Activated CD8-positive, alpha-beta T cell treated with anti-CD3 and anti-CD28 coated beads for 36 hours (primary cell): ENCODE measurements at regions not wholly inside any gene's neighbourhood (a gene's known extent, or its start where the extent isn't known, plus 50 kb on each side); places are given as distances from the start of the nearest gene placed in this dataset.

Experiments used
- ATAC-seq: fragments of 200-7000 bp; cut with Tn5 transposase; one replicate; pipeline ENCODE4 v1.10.0; 2021; ENCODE audit warnings: mild to moderate bottlenecking, moderate library complexity
- CTCF ChIA-PET: fragments of 350-600 bp; sonication (Branson Sonifier 250); formaldehyde crosslinking; loops from one replicate; lab custom pipeline; 2021; ENCODE audit warnings: antibody characterized with exemption; lab: Charles Lee
- POLR2A ChIA-PET: fragments of 350-600 bp; sonication (Branson Sonifier 250); formaldehyde crosslinking; loops from one replicate; lab custom pipeline; 2021; ENCODE audit warnings: antibody characterized with exemption; lab: Charles Lee
- DNase-seq: peaks from one replicate; pipeline ENCODE4 v3.0.0-alpha.2; 2020
- H3K27ac Mint-ChIP-seq: one replicate; pipeline ENCODE4 v1.8.0; 2021; ENCODE audit warnings: mild to moderate bottlenecking, mixed read lengths
- H3K27me3 Mint-ChIP-seq: one replicate; pipeline ENCODE4 v1.8.0; 2021; ENCODE audit warnings: mixed read lengths
- H3K36me3 Mint-ChIP-seq: one replicate; pipeline ENCODE4 v1.8.0; 2021; ENCODE audit warnings: low read depth, mixed read lengths
- H3K4me1 Mint-ChIP-seq: one replicate; pipeline ENCODE4 v1.8.0; 2021; ENCODE audit warnings: low read depth, mixed read lengths
- H3K4me3 Mint-ChIP-seq: one replicate; pipeline ENCODE4 v1.8.0; 2021; ENCODE audit warnings: mild to moderate bottlenecking, moderate library complexity, mixed read lengths
- H3K9me3 Mint-ChIP-seq: one replicate; pipeline ENCODE4 v1.8.0; 2021; ENCODE audit warnings: mixed read lengths
- CTCF ChIP-seq: fragments of 200-600 bp; IDR thresholded peaks from one replicate; pipeline ENCODE4 v1.8.0; 2022; ENCODE audit warnings: antibody characterized with exemption, mild to moderate bottlenecking
- intact Hi-C: fragments of 100-400 bp; cut with micrococcal nuclease; formaldehyde crosslinking; loops from one replicate; pipeline ENCODE4 v1.10.0; 2022

- peaks cover 6% of the 10 kb centered on the region for H3K9me3 Mint-ChIP-seq
- no peak for ATAC-seq
- POLR2A ChIA-PET = no interaction called here
Measured at GRCh38 chr4:27668001-27668400, 807.4 kb downstream of the STIM2 start.

DNA sequence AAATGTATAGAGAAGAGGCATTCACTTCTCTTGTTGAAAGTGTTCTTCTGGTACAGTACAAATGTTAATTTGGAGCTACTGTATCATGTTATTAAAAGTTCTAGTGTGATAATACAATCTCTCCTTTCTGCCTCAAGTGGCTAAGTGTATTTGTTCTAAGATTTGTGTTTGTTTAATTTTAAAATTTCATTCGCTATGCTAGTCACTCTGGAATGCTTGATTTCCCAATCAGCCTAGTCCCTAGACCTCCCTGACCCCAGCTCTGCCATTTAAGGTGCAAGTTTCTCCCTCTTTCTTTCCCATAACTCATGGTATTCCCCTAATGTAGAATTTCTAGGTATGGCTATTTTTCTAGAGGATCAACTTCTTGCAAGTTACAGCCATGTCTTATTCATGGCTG lies 817.4 kb downstream of the STIM2 start:
- TF ChIP-seq CTCF = no peak
- Mint-ChIP-seq H3K4me1 (no peaks in the 10 kb centered on the region), H3K9me3 (no peaks in the 10 kb centered on the region), H3K27ac (no peak overlapping the region), H3K4me3 (no peak overlapping the region), H3K27me3 (no peaks in the 10 kb centered on the region), H3K36me3 (no peaks in the 10 kb centered on the region)
- no peak for ATAC-seq
- no peak for DNase-seq
- ChIA-PET CTCF (no interaction called here), POLR2A (no interaction called here)
- intact Hi-C loops = no loop called here

More at GRCh38 chr4:27668001-27668400, 807.4 kb downstream of the STIM2 start:
- Mint-ChIP-seq H3K4me1 (no peaks in the 10 kb centered on the region), H3K4me3 (no peak overlapping the region), H3K36me3 (no peaks in the 10 kb centered on the region), H3K27ac (no peak overlapping the region), H3K27me3 (no peaks in the 10 kb centered on the region)
- DNase-seq = no peak
- TF ChIP-seq CTCF = no peak
- CTCF ChIA-PET = no interaction called here
- intact Hi-C loops = no loop called here

DNA sequence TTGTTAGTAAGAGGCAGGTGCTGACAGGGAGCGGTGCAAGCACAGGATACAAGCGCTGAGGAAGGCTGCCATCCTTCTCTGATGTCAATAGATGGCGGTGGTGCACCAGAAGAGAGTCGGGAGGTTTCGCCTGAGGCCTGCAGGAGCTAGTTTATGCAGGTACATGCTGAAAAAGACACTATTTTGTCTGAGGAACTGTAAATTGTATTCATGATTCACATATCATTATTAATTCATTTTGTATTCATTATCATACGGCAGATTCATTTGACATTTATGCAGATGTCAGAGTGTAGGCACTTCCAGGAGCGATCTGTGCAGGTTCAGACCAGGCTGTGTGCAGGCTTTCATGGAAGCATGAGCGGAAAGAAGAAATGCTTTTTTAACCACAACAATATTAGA lies 824.0 kb downstream of the STIM2 start:
- DNase-seq (peak; percentile 34), ATAC-seq (no peak)
- intact Hi-C loops = no loop called here
- TF ChIP-seq CTCF = peak; percentile 25
- Mint-ChIP-seq H3K4me3 (no peak overlapping the region), H3K36me3 (no peaks in the 10 kb centered on the region), H3K27me3 (no peaks in the 10 kb centered on the region), H3K4me1 (no peaks in the 10 kb centered on the region), H3K9me3 (no peaks in the 10 kb centered on the region), H3K27ac (no peak overlapping the region)
- ChIA-PET POLR2A (no interaction called here), CTCF (interaction anchor here (0.9 to 1.2 kb wide), 3 partner anchors 9 to 74 kb away, joined by 3 to 4 read pairs (median 3); no protein-coding TSS in a partner anchor)

DNA sequence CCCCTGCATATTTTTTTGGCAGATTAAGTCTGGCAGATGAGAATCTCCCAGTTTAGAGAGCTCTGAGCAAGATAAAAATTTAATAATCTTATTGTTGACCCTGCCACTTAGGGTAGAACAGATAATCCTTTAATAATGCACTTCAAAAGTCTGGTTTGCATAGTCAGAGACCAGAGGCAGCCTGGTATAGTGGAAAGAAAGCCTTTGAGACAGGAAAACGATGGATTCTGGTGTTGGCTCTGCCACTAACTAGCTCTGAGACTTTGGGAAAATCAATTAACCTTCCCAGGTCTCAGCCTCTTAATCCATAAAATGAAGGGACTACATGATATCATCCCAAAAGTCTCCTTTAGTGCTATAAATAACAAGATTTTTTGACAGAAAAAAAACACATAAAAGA lies 824.5 kb downstream of the STIM2 start:
- DNase-seq (no peak), ATAC-seq (no peak)
- Mint-ChIP-seq H3K9me3 (peaks cover under 1% of the 10 kb centered on the region), H3K4me3 (no peak overlapping the region), H3K4me1 (no peaks in the 10 kb centered on the region), H3K27me3 (no peaks in the 10 kb centered on the region), H3K36me3 (no peaks in the 10 kb centered on the region), H3K27ac (no peak overlapping the region)
- intact Hi-C loops = no loop called here
- no peak for TF ChIP-seq CTCF
- ChIA-PET CTCF (interaction anchor here (0.9 to 1.2 kb wide), 3 partner anchors 8 to 73 kb away, joined by 3 to 4 read pairs (median 3); no protein-coding TSS in a partner anchor), POLR2A (interaction anchor here (0.6 kb wide), 1 partner anchor 1209 kb away, joined by 3 read pairs; no protein-coding TSS in a partner anchor)

DNA sequence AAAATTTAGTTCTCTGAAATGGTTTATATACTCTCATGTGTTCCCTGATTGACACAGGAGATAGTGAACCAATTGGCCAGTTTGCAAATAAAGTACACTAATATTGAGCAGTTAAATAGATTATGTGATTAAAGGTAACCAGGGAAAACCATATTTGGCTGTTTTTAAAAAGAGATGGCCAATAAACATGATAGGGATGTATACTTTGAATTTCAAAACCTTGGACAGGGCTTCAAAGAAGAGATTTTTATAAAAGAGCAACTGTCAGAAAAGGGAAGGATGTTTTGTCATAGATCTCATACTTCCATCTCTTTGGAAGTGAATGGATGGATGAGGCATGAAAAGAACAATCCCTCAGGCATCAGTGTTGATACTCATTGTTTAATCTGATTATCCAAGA lies 825.3 kb downstream of the STIM2 start:
- CTCF ChIA-PET = no interaction called here
- TF ChIP-seq CTCF = no peak
- Mint-ChIP-seq H3K27ac (no peak overlapping the region), H3K36me3 (no peaks in the 10 kb centered on the region), H3K4me1 (no peaks in the 10 kb centered on the region), H3K4me3 (no peak overlapping the region), H3K27me3 (no peaks in the 10 kb centered on the region), H3K9me3 (peaks cover 3% of the 10 kb centered on the region)
- intact Hi-C loops = no loop called here
- ATAC-seq (no peak), DNase-seq (no peak)
- POLR2A ChIA-PET = interaction anchor here (0.6 kb wide), 1 partner anchor 1208 kb away, joined by 3 read pairs; no protein-coding TSS in a partner anchor
